ENCODE measurements at regions not wholly inside any gene's neighbourhood (a gene's known extent, or its start where the extent isn't known, plus 50 kb on each side); places are given as distances from the start of the nearest gene placed in this dataset.
A peak's percentile ranks its signal among the peaks of the same experiment; 100 is the strongest.
"Not testable (repeated sequence)": the region's sequence is repeated elsewhere in the genome, so short reads cannot be mapped to it uniquely, and the experiment has no call there.

- no peak for DNase-seq
Observed at GRCh38 chr9:29958469-29958868, 2385.2 kb upstream of the C9orf72 start.

- no peak for DNase-seq
Observed at GRCh38 chr9:29965834-29966233, 2392.6 kb upstream of the C9orf72 start.

- no peak for DNase-seq
Observed at GRCh38 chr9:29966247-29966646, 2393.0 kb upstream of the C9orf72 start.

- DNase-seq = no peak
Observed at GRCh38 chr9:29968831-29969230, 2395.6 kb upstream of the C9orf72 start.

GRCh38 chr9:29969408-29969807 lies 2396.1 kb upstream of the C9orf72 start:
- DNase-seq = no peak

GRCh38 chr9:29969856-29970647 lies 2396.8 kb upstream of the C9orf72 start:
- no peak for DNase-seq

GRCh38 chr9:29974197-29974596 lies 2400.9 kb upstream of the C9orf72 start:
- DNase-seq = no peak

GRCh38 chr9:29976981-29977380 lies 2403.7 kb upstream of the C9orf72 start:
- DNase-seq = no peak

- no peak for DNase-seq
Observed at GRCh38 chr9:29981013-29981412, 2403.4 kb upstream of the ACO1 start.

GRCh38 chr9:29999645-30000044 lies 2384.8 kb upstream of the ACO1 start:
- no peak for DNase-seq

GRCh38 chr9:30010691-30011090 lies 2373.8 kb upstream of the ACO1 start:
- DNase-seq = no peak

GRCh38 chr9:30012622-30013021 lies 2371.8 kb upstream of the ACO1 start:
- DNase-seq = no peak

- DNase-seq = no peak
Observed at GRCh38 chr9:30015073-30015472, 2369.4 kb upstream of the ACO1 start.

GRCh38 chr9:30020161-30020560 lies 2364.3 kb upstream of the ACO1 start:
- DNase-seq = no peak

GRCh38 chr9:30035761-30036160 lies 2348.7 kb upstream of the ACO1 start:
- no peak for DNase-seq

GRCh38 chr9:30036558-30036957 lies 2347.9 kb upstream of the ACO1 start:
- no peak for DNase-seq

GRCh38 chr9:30039712-30040111 lies 2344.7 kb upstream of the ACO1 start:
- no peak for DNase-seq

GRCh38 chr9:30048396-30048795 lies 2336.0 kb upstream of the ACO1 start:
- no peak for DNase-seq

- no peak for DNase-seq
Observed at GRCh38 chr9:30058463-30058862, 2326.0 kb upstream of the ACO1 start.

GRCh38 chr9:30060976-30061375 lies 2323.5 kb upstream of the ACO1 start:
- DNase-seq = no peak

- no peak for DNase-seq
Observed at GRCh38 chr9:30065888-30066287, 2318.6 kb upstream of the ACO1 start.

- not testable (repeated sequence) for DNase-seq
Observed at GRCh38 chr9:30069236-30069635, 2315.2 kb upstream of the ACO1 start.

- DNase-seq = no peak
Observed at GRCh38 chr9:30075022-30075421, 2309.4 kb upstream of the ACO1 start.

GRCh38 chr9:30075451-30076199 lies 2308.8 kb upstream of the ACO1 start:
- peak; percentile 37 for DNase-seq
